ENCODE measurements at regions not wholly inside any gene's neighbourhood (a gene's known extent, or its start where the extent isn't known, plus 50 kb on each side); places are given as distances from the start of the nearest gene placed in this dataset.
"Not testable (repeated sequence)": the region's sequence is repeated elsewhere in the genome, so short reads cannot be mapped to it uniquely, and the experiment has no call there.

DNA sequence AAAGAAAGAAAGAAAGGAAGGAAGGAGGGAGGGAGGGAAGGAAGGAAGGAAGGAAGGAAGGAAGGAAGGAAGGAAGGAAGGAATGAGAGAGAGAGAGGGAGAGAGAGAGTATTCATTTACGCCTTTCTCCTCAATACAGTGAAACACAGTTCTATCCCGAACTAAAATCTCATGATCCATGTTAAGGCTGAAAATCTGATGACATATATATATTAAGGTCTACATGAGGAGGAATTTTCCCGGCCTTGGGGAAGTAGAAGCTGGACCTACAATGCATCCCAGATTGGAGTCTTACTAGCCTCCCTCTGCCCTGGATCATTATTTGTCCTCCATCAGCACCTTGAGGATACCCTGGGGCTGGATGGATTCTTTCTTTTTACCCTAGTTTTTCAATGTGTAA is 95.1 kb upstream of the DAPK1 start:
- Histone ChIP-seq H3K27ac (replicated peaks) (no peak overlapping the region), H3K27me3 (ENCODE audit: insufficient read depth, poor library complexity, severe bottlenecking) (no peaks in the 10 kb centered on the region), H3K4me3 (replicated peaks; ENCODE audit: insufficient read depth, low read length) (no peak overlapping the region)
- DNase-seq (ENCODE audit: low read depth in 1 of 2, low spot score in 1 of 2): no peak
- TF ChIP-seq POLR2AphosphoS5 (IDR thresholded peaks at IDR 0.05; ENCODE audit: low read depth) (no peak), GABPA (IDR thresholded peaks at IDR 0.05; ENCODE audit: low read depth) (no peak), SPI1 (IDR thresholded peaks at IDR 0.05; ENCODE audit: borderline replicate concordance, low read depth) (no peak)
- TF ChIP-seq, protein P1, sequence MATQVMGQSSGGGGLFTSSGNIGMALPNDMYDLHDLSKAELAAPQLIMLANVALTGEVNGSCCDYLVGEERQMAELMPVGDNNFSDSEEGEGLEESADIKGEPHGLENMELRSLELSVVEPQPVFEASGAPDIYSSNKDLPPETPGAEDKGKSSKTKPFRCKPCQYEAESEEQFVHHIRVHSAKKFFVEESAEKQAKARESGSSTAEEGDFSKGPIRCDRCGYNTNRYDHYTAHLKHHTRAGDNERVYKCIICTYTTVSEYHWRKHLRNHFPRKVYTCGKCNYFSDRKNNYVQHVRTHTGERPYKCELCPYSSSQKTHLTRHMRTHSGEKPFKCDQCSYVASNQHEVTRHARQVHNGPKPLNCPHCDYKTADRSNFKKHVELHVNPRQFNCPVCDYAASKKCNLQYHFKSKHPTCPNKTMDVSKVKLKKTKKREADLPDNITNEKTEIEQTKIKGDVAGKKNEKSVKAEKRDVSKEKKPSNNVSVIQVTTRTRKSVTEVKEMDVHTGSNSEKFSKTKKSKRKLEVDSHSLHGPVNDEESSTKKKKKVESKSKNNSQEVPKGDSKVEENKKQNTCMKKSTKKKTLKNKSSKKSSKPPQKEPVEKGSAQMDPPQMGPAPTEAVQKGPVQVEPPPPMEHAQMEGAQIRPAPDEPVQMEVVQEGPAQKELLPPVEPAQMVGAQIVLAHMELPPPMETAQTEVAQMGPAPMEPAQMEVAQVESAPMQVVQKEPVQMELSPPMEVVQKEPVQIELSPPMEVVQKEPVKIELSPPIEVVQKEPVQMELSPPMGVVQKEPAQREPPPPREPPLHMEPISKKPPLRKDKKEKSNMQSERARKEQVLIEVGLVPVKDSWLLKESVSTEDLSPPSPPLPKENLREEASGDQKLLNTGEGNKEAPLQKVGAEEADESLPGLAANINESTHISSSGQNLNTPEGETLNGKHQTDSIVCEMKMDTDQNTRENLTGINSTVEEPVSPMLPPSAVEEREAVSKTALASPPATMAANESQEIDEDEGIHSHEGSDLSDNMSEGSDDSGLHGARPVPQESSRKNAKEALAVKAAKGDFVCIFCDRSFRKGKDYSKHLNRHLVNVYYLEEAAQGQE (IDR thresholded peaks at IDR 0.05; ENCODE audit: insufficient replicate concordance, low read depth): no peak
- TF ChIP-seq, protein P2, sequence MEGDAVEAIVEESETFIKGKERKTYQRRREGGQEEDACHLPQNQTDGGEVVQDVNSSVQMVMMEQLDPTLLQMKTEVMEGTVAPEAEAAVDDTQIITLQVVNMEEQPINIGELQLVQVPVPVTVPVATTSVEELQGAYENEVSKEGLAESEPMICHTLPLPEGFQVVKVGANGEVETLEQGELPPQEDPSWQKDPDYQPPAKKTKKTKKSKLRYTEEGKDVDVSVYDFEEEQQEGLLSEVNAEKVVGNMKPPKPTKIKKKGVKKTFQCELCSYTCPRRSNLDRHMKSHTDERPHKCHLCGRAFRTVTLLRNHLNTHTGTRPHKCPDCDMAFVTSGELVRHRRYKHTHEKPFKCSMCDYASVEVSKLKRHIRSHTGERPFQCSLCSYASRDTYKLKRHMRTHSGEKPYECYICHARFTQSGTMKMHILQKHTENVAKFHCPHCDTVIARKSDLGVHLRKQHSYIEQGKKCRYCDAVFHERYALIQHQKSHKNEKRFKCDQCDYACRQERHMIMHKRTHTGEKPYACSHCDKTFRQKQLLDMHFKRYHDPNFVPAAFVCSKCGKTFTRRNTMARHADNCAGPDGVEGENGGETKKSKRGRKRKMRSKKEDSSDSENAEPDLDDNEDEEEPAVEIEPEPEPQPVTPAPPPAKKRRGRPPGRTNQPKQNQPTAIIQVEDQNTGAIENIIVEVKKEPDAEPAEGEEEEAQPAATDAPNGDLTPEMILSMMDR (IDR thresholded peaks at IDR 0.05; ENCODE audit: insufficient read depth, low read length): no peak

DNA sequence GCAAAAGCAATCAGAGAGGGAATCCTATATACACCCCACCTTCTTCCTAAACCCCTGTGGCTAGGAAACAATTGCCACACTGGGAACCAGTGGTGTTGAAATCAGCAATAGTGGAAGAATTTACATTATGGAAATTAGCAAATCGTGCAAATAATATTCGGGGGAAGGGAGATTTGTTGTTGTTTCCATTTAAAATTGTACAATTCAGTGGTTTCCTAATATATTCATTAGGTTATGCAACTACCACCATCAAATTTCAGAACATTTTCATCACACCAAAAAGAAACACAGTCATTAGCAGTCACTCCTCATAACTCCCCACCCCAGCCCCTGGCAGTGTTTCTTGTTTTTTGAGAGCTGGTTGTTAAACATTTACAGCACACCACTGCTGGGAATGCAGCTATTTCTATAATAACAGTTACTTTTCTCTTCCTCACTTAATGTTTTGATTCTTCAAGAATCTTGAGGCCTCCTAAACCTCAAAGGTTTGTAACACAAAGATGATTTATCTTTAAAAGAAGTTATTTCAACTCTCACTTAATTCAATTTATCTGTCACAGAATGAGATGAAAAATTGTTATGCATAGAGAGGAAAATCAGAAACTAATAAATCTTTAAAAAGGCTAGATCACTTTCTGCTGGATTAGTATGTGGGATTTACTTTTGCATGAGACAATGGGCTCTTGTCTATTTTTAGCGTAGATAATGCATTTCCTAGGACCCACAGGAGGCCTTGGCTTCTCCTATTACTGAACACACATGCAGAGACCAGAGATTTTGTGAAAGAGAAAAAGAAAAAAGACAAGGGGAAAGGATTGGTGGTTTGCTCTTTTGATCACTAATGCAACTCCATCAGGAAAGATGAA is 91.8 kb upstream of the DAPK1 start:
- DNase-seq (ENCODE audit: low read depth in 1 of 2, low spot score in 1 of 2): peak; percentile 9 to 38
- Histone ChIP-seq H3K27ac (replicated peaks) (no peak overlapping the region), H3K27me3 (ENCODE audit: insufficient read depth, poor library complexity, severe bottlenecking) (no peaks in the 10 kb centered on the region), H3K4me3 (replicated peaks; ENCODE audit: insufficient read depth, low read length) (no peak overlapping the region)
- TF ChIP-seq, protein P2 (IDR thresholded peaks at IDR 0.05; ENCODE audit: insufficient read depth, low read length): no peak
- TF ChIP-seq SPI1 (IDR thresholded peaks at IDR 0.05; ENCODE audit: borderline replicate concordance, low read depth): no peak
- no peak for TF ChIP-seq POLR2AphosphoS5 (IDR thresholded peaks at IDR 0.05; ENCODE audit: low read depth)
- TF ChIP-seq GABPA (IDR thresholded peaks at IDR 0.05; ENCODE audit: low read depth): no peak
- TF ChIP-seq, protein P1 (IDR thresholded peaks at IDR 0.05; ENCODE audit: insufficient replicate concordance, low read depth): no peak

DNA sequence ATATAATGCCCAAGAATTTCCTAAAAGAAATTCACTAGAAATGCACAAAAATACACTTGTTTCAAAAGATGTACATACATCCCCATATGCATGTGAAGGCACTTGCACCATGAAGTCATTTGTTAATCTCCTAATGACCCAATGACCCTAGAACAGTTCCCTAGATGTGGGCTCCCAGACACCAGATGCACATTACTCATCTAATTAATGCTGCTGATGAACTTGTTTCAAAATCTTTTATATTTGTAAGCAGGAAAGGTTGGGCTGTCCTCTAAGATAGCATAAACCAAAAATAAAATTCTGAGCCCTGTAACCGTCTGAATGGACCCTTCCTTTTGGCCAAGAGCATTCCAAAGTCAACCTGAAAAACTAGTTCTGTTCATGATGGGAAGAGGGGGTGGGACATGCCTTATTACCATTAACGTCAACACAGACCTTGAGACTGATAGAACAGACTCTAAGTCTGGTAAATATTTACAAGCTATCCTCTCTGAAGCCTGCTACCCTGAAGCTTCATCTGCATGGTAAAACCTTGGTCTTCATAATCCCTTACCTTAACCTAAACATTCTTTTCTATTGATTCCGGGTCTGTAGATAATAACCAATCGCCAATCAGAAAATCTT is 91.0 kb upstream of the DAPK1 start:
- TF ChIP-seq SPI1 (IDR thresholded peaks at IDR 0.05; ENCODE audit: borderline replicate concordance, low read depth): no peak
- TF ChIP-seq POLR2AphosphoS5 (IDR thresholded peaks at IDR 0.05; ENCODE audit: low read depth): no peak
- no peak for TF ChIP-seq GABPA (IDR thresholded peaks at IDR 0.05; ENCODE audit: low read depth)
- TF ChIP-seq, protein P1 (IDR thresholded peaks at IDR 0.05; ENCODE audit: insufficient replicate concordance, low read depth): no peak
- TF ChIP-seq, protein P2 (IDR thresholded peaks at IDR 0.05; ENCODE audit: insufficient read depth, low read length): no peak
- H3K27me3 ChIP-seq (ENCODE audit: insufficient read depth, poor library complexity, severe bottlenecking): no peaks in the 10 kb centered on the region
- no peak overlapping the region for H3K27ac ChIP-seq (replicated peaks)
- H3K4me3 ChIP-seq (replicated peaks; ENCODE audit: insufficient read depth, low read length): no peak overlapping the region
- DNase-seq (ENCODE audit: low read depth in 1 of 2, low spot score in 1 of 2): peak in 1 of 2 experiments; percentile 20

DNA sequence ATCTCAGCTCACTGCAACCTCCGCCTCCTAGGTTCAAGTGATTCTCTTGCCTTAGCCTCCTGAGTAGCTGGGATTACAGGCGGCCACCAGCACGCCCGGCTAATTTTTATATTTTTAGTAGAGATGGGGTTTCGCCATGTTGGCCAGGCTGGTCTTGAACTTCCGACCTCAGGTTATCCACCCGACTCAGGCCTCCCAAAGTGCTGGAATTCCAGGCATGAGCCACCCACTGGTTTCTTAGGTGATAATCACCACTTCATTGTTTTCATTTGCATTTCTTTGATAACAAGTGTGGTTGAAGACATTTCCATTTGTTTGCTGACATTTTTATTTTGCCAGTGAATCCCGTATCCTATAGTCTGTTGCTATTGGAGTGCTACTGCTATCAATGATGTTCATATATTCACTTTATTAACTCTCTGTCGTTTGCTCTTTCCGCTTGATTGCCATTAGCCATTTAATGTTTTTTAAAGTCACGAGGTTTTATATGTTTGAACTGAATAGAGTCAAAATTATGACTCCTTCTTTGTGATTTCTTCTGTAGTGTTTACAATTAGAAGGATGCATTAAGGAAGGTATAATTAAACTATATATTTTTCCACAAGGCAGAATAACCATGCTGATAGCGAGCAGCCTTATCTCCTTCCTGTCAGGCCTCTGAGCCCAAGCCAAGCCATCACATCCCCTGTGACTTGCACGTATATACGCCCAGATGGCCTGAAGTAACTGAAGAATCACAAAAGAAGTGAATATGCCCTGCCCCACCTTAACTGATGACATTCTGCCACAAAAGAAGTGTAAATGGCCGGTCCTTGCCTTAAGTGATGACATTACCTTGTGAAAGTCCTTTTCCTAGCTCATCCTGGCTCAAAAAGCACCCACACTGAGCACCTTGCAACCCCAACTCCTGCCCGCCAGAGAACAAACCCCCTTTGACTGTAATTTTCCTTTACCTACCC is 87.3 kb upstream of the DAPK1 start:
- not testable (repeated sequence) for DNase-seq (ENCODE audit: low read depth in 1 of 2, low spot score in 1 of 2); H3K4me3 ChIP-seq (replicated peaks; ENCODE audit: insufficient read depth, low read length); H3K27me3 ChIP-seq (ENCODE audit: insufficient read depth, poor library complexity, severe bottlenecking); H3K27ac ChIP-seq (replicated peaks)
